Choroid plexus epithelial cell (primary cell): ENCODE measurements at regions not wholly inside any gene's neighbourhood (a gene's known extent, or its start where the extent isn't known, plus 50 kb on each side); places are given as distances from the start of the nearest gene placed in this dataset.

Experiments used
- DNase-seq: peaks from one replicate; pipeline ENCODE4 v3.0.0-alpha.2; 2010; ENCODE audit warnings: low read depth
- H3K4me3 ChIP-seq: 2 replicates; pipeline ENCODE4 v1.5.1; 2011; ENCODE audit warnings: low read depth, mild to moderate bottlenecking, control low read depth, low read length, moderate library complexity
- TF ChIP-seq, protein P1 (sequence below): conservative IDR thresholded peaks from 2 replicates; pipeline ENCODE4 v1.5.1; 2011; ENCODE audit warnings: low read depth, mild to moderate bottlenecking, control low read depth, inconsistent platforms, low read length, moderate library complexity

DNA sequence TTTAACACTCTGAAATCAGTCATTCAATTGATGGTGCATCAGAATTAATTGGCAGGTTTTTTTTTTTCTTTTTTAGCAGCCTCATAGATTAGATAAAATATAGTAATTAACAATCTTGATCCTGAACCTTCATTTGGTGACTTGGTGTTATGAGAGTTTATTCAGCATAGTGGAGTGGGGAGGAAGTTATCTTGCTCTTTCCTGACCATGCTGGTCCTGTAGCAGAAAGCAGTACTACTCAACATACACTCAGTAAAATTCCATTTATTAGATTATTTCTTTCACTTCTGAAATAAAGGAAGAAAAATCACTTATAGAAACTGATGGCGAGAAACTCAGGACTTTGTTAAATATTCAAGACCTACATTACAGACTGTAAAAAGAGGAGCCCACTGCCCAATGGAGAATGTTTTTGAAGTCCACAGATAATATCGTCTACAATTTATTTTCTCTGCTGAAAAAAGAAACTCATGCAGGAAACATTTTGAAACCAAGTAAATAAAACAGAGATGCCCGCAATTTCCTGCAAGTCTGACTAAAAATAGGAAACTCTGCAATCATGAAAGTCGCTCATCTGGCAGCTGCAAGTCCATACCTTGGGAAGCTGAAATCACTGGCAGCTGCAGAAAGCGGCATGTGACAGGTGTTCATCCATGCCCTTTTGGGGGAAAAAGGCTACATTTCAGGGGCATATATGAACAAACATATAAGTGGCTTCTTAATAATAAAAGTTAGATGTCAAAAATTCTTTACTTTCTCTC, 233.2 kb upstream of the RFX3 start:
- TF ChIP-seq, protein P1, sequence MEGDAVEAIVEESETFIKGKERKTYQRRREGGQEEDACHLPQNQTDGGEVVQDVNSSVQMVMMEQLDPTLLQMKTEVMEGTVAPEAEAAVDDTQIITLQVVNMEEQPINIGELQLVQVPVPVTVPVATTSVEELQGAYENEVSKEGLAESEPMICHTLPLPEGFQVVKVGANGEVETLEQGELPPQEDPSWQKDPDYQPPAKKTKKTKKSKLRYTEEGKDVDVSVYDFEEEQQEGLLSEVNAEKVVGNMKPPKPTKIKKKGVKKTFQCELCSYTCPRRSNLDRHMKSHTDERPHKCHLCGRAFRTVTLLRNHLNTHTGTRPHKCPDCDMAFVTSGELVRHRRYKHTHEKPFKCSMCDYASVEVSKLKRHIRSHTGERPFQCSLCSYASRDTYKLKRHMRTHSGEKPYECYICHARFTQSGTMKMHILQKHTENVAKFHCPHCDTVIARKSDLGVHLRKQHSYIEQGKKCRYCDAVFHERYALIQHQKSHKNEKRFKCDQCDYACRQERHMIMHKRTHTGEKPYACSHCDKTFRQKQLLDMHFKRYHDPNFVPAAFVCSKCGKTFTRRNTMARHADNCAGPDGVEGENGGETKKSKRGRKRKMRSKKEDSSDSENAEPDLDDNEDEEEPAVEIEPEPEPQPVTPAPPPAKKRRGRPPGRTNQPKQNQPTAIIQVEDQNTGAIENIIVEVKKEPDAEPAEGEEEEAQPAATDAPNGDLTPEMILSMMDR: no peak
- DNase-seq: peak; percentile 55
- no peak overlapping the region for H3K4me3 ChIP-seq

DNA sequence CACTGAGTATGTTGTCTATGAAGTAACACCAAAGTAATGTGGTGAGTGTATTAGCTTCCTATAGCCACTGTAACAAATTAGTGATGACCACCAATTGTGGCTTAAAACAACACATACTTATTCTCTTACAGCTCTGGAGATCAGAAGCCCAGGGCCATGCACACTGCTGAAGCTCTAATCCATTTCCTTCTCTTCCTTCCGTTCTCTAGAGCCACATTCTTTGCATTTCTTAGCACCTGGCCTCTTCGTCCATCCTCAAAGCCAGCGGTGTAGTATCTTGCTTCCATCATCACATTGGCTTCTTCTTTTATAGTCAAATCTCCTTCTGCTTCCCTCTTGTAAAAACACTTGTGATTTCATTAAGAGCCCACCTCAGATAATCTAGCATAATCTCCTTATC, 230.3 kb upstream of the RFX3 start:
- DNase-seq: no peak
- H3K4me3 ChIP-seq: no peak overlapping the region
- TF ChIP-seq, protein P1: no peak

DNA sequence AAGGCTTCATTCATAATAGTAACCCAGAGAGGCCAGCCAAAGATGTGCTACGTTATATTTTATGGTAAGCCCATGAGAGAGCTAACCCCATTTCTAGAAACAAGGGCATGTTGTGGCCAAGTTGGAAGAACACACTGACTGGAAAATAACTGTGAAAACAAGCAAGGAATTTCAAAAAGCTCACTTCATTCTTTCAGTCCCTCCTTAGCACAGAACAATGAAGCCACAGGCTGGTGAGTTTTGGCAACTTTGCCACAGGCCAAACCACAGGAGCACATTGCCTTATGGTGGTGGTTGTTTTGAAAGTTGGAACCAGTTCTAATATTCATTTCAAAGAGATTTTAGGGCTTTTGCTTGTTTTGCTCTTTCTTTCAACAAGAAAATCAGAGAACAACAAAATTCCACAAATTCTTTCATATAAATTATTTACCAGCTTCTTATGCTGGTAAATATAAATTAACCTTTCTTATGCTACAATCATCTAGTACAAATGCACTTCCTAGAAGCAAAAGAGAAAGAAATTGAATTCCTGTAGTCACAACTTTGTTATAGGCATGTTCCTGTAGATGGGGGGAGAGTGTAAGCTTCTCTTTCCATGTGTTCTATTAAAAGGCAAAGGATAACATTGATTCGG, 225.4 kb upstream of the RFX3 start:
- DNase-seq: peak; percentile 78
- no peak overlapping the region for H3K4me3 ChIP-seq
- TF ChIP-seq, protein P1: no peak

DNA sequence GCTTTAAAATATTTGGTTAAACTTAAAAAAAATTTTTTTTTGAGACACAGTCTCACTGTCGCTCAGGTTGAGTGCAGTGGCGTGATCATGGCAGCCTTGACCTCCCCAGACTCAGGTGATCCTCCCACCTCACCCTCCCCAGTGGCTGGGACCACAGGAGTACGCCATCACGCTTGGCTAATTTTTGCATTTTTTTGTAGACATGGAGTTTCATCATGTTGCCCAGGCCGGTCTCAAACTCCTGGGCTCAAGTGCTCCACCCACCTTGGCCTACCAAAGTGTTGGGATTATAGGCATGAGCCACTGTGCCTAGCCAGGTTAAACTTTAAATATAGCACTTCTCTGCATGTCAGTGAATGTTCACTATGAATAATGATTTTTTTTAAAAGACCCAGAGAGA, 224.5 kb upstream of the RFX3 start:
- TF ChIP-seq, protein P1: no peak
- no peak for DNase-seq
- H3K4me3 ChIP-seq: no peak overlapping the region

DNA sequence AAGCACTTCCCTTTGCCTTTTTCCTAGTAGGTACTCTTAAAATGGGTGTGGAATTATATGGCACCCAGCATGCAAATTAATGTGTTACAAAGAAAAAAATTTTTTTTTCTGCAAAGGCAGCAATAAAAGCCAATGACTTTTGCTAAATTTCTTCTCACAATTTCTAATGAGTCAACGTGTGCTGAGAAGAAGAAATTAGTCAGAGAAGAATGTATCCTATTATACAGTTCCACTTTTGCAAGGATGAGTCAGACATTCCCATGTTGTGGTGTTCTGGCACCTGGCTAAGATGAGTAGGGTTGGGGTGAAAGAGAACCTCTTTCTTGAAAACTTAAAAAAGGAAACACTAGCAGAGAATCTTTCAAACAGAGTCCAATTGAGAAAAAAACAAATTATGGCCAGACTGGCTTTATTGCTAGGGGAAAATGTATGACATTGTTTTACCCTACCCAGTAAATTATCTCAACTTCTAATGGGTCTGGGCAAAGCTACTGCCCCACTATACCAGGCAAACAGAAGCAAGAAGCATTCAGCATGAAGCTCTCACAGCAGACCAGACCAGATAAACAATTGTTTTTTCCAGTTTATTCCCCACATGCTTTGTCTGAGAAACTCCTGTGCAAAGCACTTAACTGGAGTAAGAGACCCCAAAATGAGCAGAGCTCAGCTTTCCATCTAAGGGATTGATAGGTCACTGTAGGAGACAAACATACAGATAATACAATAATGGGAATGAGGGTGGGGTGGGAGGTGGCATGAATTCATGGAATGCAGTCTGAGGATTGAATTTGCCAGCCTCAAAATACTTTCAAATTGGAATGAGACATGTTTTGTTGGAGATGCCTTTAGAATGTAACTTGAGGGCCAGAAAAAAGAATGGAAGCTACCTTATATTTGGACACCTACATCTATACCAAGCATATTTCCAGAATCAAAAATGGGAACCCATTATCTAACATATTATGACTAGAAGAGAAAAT, 220.8 kb upstream of the RFX3 start:
- no peak overlapping the region for H3K4me3 ChIP-seq
- peak; percentile 83 for DNase-seq
- TF ChIP-seq, protein P1: no peak

DNA sequence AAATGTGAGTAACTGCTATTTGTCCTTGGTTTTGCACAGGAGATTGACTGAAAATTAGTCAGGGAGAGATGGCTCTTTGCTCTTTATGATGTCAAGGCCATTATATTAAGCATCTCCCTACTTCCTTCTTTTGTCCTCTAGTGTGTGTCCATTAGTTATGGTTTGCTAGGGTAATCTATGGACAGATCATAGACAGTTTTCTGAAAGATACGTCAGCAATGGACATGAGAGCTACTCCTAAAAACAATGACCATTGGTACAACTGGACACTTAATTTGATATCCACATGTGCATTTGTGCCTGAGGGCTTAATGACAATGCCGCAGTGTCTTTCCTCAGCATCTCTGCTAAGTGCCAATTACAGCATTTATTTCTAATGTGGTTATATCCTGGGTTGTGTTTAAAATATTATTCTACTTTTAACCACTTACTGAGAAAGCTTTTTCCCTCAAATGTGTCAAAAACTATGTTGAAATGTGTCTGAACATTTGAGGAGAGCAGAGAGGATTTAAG, 218.2 kb upstream of the RFX3 start:
- DNase-seq: no peak
- H3K4me3 ChIP-seq: no peak overlapping the region
- TF ChIP-seq, protein P1: no peak
